Thoracic aorta (tissue), 2 donors: ENCODE measurements at regions not wholly inside any gene's neighbourhood (a gene's known extent, or its start where the extent isn't known, plus 50 kb on each side); places are given as distances from the start of the nearest gene placed in this dataset.

ENCODE experiments used
- ATAC-seq: fragments of 150-250 bp; one replicate; pipeline ENCODE4 v1.8.0; 2017; ENCODE audit warnings: low read depth; ENCODE audit not compliant: insufficient number of reproducible peaks, low FRiP score
- DNase-seq: peaks from one replicate; pipeline ENCODE4 v3.0.0-alpha.2; 2020; ENCODE audit warnings: low spot score
- H3K27ac ChIP-seq, 2 donors: fragments of 200-600 bp; sonication (generic); 1 replicate in 1 of 2; 2 replicates in 1 of 2; pipeline ENCODE4 v1.5.1; 2016; ENCODE audit warnings: mild to moderate bottlenecking in 2 of 2, moderate library complexity in 2 of 2
- H3K27me3 ChIP-seq: fragments of 200-600 bp; sonication (generic); replicated peaks from 2 replicates; pipeline ENCODE4 v1.6.0; 2016; ENCODE audit warnings: mild to moderate bottlenecking; ENCODE audit not compliant: insufficient read depth
- H3K36me3 ChIP-seq: fragments of 200-600 bp; sonication (generic); one replicate; pipeline ENCODE4 v1.5.1; 2016
- H3K4me1 ChIP-seq, 2 donors: fragments of 200-600 bp; sonication (generic); 1 replicate in 1 of 2; 2 replicates in 1 of 2; pipeline versions ENCODE4 v1.5.1 to v1.6.0; 2016; ENCODE audit warnings: low read depth in 2 of 2, mild to moderate bottlenecking in 1 of 2; ENCODE audit not compliant: control insufficient read depth in 1 of 2
- H3K4me3 ChIP-seq: fragments of 200-600 bp; sonication (generic); 2 replicates; pipeline ENCODE4 v1.5.1; 2016; ENCODE audit warnings: mild to moderate bottlenecking
- H3K9me3 ChIP-seq: fragments of 200-600 bp; sonication (generic); 2 replicates; pipeline ENCODE4 v1.5.1; 2016
- TF ChIP-seq, protein P1 (sequence below): fragments of 200-600 bp; sonication (generic); IDR thresholded peaks from one replicate; pipeline ENCODE4 v1.5.1; 2019; ENCODE audit warnings: antibody characterized with exemption

- Histone ChIP-seq H3K9me3 (no peaks in the 10 kb centered on the region), H3K27ac (no peak overlapping the region), H3K4me3 (no peak overlapping the region), H3K27me3 (no peaks in the 10 kb centered on the region), H3K36me3 (no peaks in the 10 kb centered on the region), H3K4me1 (peaks cover 7 to 14% of the 10 kb centered on the region in 2 donors)
- ATAC-seq, result no peak
- no peak for DNase-seq
- TF ChIP-seq, protein P1, sequence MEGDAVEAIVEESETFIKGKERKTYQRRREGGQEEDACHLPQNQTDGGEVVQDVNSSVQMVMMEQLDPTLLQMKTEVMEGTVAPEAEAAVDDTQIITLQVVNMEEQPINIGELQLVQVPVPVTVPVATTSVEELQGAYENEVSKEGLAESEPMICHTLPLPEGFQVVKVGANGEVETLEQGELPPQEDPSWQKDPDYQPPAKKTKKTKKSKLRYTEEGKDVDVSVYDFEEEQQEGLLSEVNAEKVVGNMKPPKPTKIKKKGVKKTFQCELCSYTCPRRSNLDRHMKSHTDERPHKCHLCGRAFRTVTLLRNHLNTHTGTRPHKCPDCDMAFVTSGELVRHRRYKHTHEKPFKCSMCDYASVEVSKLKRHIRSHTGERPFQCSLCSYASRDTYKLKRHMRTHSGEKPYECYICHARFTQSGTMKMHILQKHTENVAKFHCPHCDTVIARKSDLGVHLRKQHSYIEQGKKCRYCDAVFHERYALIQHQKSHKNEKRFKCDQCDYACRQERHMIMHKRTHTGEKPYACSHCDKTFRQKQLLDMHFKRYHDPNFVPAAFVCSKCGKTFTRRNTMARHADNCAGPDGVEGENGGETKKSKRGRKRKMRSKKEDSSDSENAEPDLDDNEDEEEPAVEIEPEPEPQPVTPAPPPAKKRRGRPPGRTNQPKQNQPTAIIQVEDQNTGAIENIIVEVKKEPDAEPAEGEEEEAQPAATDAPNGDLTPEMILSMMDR, result no peak
These were observed 175.3 kb upstream of the BET1 start for GRCh38 chr7:94179466-94179865.

- Histone ChIP-seq H3K27ac (peak overlapping the region in 1 of 2 donors; percentile 79), H3K27me3 (no peaks in the 10 kb centered on the region), H3K9me3 (no peaks in the 10 kb centered on the region), H3K4me3 (no peak overlapping the region), H3K36me3 (no peaks in the 10 kb centered on the region), H3K4me1 (peaks cover 7 to 10% of the 10 kb centered on the region in 2 donors)
- TF ChIP-seq, protein P1, result no peak
- no peak for DNase-seq
- ATAC-seq, result no peak
These were observed 177.9 kb upstream of the BET1 start for GRCh38 chr7:94182066-94182465.

GRCh38 chr7:94182721-94183120, 178.6 kb upstream of the BET1 start:
- H3K4me1 ChIP-seq, result peaks cover 7 to 10% of the 10 kb centered on the region in 2 donors
- ATAC-seq (no peak), DNase-seq (no peak)
- no peaks in the 10 kb centered on the region for H3K27me3 ChIP-seq
- no peaks in the 10 kb centered on the region for H3K9me3 ChIP-seq
- H3K36me3 ChIP-seq, result no peaks in the 10 kb centered on the region
- no peak overlapping the region for H3K4me3 ChIP-seq
- peak overlapping the region; percentile 72 to 79 for H3K27ac ChIP-seq
- TF ChIP-seq, protein P1, result no peak

DNA sequence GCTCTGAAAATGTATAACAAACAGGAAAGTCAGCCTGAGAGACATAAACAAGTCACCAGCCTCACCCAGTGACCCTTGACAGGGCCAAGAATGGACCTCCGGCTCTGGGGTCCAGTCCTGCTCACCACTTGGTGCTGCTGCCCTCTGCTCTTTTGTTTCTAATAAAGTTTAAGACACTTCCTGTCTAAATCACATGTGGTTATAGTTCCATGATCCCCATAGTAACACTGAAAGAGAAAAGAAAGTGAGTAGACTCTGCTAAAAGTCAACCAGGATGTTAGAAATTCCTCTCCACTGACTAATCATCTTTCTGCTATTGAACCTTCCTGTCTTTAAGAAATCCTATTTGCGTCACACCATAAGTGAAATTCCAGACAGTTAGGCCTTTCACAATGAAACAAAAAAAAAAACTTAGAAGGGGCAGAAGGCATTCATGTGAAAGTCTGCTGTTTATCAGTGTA, 179.2 kb upstream of the BET1 start:
- Histone ChIP-seq H3K27ac (peak overlapping the region; percentile 72 to 79), H3K9me3 (no peaks in the 10 kb centered on the region), H3K36me3 (no peaks in the 10 kb centered on the region), H3K4me3 (peak overlapping the region; percentile 17), H3K27me3 (no peaks in the 10 kb centered on the region), H3K4me1 (peaks cover 7 to 10% of the 10 kb centered on the region in 2 donors)
- ATAC-seq, result peak; percentile 97
- TF ChIP-seq, protein P1, result no peak
- DNase-seq, result no peak

GRCh38 chr7:94183891-94184290, 179.7 kb upstream of the BET1 start:
- Histone ChIP-seq H3K27ac (peak overlapping the region in 1 of 2 donors; percentile 79), H3K36me3 (no peaks in the 10 kb centered on the region), H3K4me1 (peaks cover 7 to 10% of the 10 kb centered on the region in 2 donors), H3K4me3 (no peak overlapping the region), H3K27me3 (no peaks in the 10 kb centered on the region), H3K9me3 (no peaks in the 10 kb centered on the region)
- TF ChIP-seq, protein P1, result no peak
- no peak for ATAC-seq
- DNase-seq, result no peak
